ENCODE measurements at regions not wholly inside any gene's neighbourhood (a gene's known extent, or its start where the extent isn't known, plus 50 kb on each side); places are given as distances from the start of the nearest gene placed in this dataset.
"Not testable (repeated sequence)": the region's sequence is repeated elsewhere in the genome, so short reads cannot be mapped to it uniquely, and the experiment has no call there.

GRCh38 chr19:14300303-14300702 lies 80.9 kb upstream of the ADGRE5 start:
- no peak for TF ChIP-seq CTCF (IDR thresholded peaks at IDR 0.05; ENCODE audit: insufficient read depth, low read length, missing control alignments)
- ChIA-PET CTCF (interaction anchor here (0.9 kb wide), 1 partner anchor 10 kb away, joined by 3 read pairs; no protein-coding TSS in a partner anchor), POLR2A (no interaction called here)
- no peak for DNase-seq (ENCODE audit: low read depth, low spot score)
- no peak overlapping the region for H3K4me3 ChIP-seq (ENCODE audit: low read depth, low read length)

GRCh38 chr19:14299224-14299827 lies 81.9 kb upstream of the ADGRE5 start:
- not testable (repeated sequence) for DNase-seq (ENCODE audit: low read depth, low spot score)

GRCh38 chr19:14297883-14298576 lies 83.2 kb upstream of the ADGRE5 start:
- POLR2A ChIA-PET; DNase-seq (ENCODE audit: low read depth, low spot score); H3K4me3 ChIP-seq (ENCODE audit: low read depth, low read length); CTCF ChIA-PET: not testable (repeated sequence)

More at GRCh38 chr19:14299224-14299827, 81.9 kb upstream of the ADGRE5 start:
- CTCF ChIA-PET; H3K4me3 ChIP-seq (ENCODE audit: low read depth, low read length); POLR2A ChIA-PET: not testable (repeated sequence)

- H3K4me3 ChIP-seq (ENCODE audit: low read depth, low read length); DNase-seq (ENCODE audit: low read depth, low spot score); POLR2A ChIA-PET: not testable (repeated sequence)
- CTCF ChIA-PET = interaction anchor here (0.6 to 0.9 kb wide), 2 partner anchors 159 to 164 kb away, joined by 3 read pairs; partner anchors contain the start of gene ASF1B
Observed at GRCh38 chr19:14294974-14295373, 86.3 kb upstream of the ADGRE5 start.

- CTCF ChIA-PET; H3K4me3 ChIP-seq (ENCODE audit: low read depth, low read length); DNase-seq (ENCODE audit: low read depth, low spot score): not testable (repeated sequence)
- POLR2A ChIA-PET = interaction anchor here (0.6 kb wide), 1 partner anchor 296 kb away, joined by 3 read pairs; no protein-coding TSS in a partner anchor
Observed at GRCh38 chr19:14293816-14294170, 87.5 kb upstream of the ADGRE5 start.

GRCh38 chr19:14293101-14293815 lies 87.3 kb upstream of the ADGRL1 start:
- POLR2A ChIA-PET = interaction anchor here (0.6 kb wide), 1 partner anchor 296 kb away, joined by 3 read pairs; no protein-coding TSS in a partner anchor
- H3K4me3 ChIP-seq (ENCODE audit: low read depth, low read length); DNase-seq (ENCODE audit: low read depth, low spot score); CTCF ChIA-PET: not testable (repeated sequence)

- CTCF ChIA-PET = interaction anchor here (1.0 kb wide), 1 partner anchor 10 kb away, joined by 3 read pairs; no protein-coding TSS in a partner anchor
- H3K4me3 ChIP-seq (ENCODE audit: low read depth, low read length); POLR2A ChIA-PET; DNase-seq (ENCODE audit: low read depth, low spot score): not testable (repeated sequence)
Observed at GRCh38 chr19:14289810-14290209, 83.8 kb upstream of the ADGRL1 start.

GRCh38 chr19:14287837-14288236 lies 81.9 kb upstream of the ADGRL1 start:
- CTCF ChIA-PET; DNase-seq (ENCODE audit: low read depth, low spot score); H3K4me3 ChIP-seq (ENCODE audit: low read depth, low read length): not testable (repeated sequence)
- POLR2A ChIA-PET = interaction anchor here (0.7 kb wide), 1 partner anchor 212 kb away, joined by 3 read pairs; no protein-coding TSS in a partner anchor

- DNase-seq (ENCODE audit: low read depth, low spot score); H3K4me3 ChIP-seq (ENCODE audit: low read depth, low read length); POLR2A ChIA-PET; CTCF ChIA-PET: not testable (repeated sequence)
Observed at GRCh38 chr19:14286594-14286993, 80.6 kb upstream of the ADGRL1 start.

GRCh38 chr19:14285726-14286125 lies 79.8 kb upstream of the ADGRL1 start:
- H3K4me3 ChIP-seq (ENCODE audit: low read depth, low read length); POLR2A ChIA-PET; DNase-seq (ENCODE audit: low read depth, low spot score); CTCF ChIA-PET: not testable (repeated sequence)

GRCh38 chr19:14283813-14284520 lies 78.0 kb upstream of the ADGRL1 start:
- H3K4me3 ChIP-seq (ENCODE audit: low read depth, low read length); CTCF ChIA-PET: not testable (repeated sequence)
- DNase-seq (ENCODE audit: low read depth, low spot score) = peak; percentile 83
- POLR2A ChIA-PET = interaction anchor here (0.7 kb wide), 1 partner anchor 80 kb away, joined by 4 read pairs; no protein-coding TSS in a partner anchor

- H3K4me3 ChIP-seq (ENCODE audit: low read depth, low read length); POLR2A ChIA-PET; DNase-seq (ENCODE audit: low read depth, low spot score); CTCF ChIA-PET: not testable (repeated sequence)
Observed at GRCh38 chr19:14279270-14279669, 73.3 kb upstream of the ADGRL1 start.
